Sigmoid colon (tissue), 6 donors: ENCODE measurements at regions not wholly inside any gene's neighbourhood (a gene's known extent, or its start where the extent isn't known, plus 50 kb on each side); places are given as distances from the start of the nearest gene placed in this dataset.

Experiments used
- DNase-seq: peaks from one replicate; pipeline ENCODE4 v3.0.0-alpha.2; 2019
- H3K27ac ChIP-seq, 4 donors: fragments of 200-600 bp; sonication (generic); one replicate each; pipeline ENCODE4 v1.5.1; 2016 to 2019; ENCODE audit warnings: mild to moderate bottlenecking in 1 of 4
- H3K27me3 ChIP-seq, 3 donors: fragments of 200-600 bp; sonication (generic); one replicate each; pipeline ENCODE4 v1.5.1; 2019; ENCODE audit warnings: mild to moderate bottlenecking in 1 of 3
- H3K36me3 ChIP-seq, 4 donors: fragments of 200-600 bp; sonication (generic); one replicate each; pipeline ENCODE4 v1.5.1; 2016 to 2019
- H3K4me1 ChIP-seq, 4 donors: fragments of 200-600 bp; sonication (generic); one replicate each; pipeline ENCODE4 v1.5.1; 2017 to 2019
- H3K4me3 ChIP-seq, 4 donors: fragments of 200-600 bp; sonication (generic); one replicate each; pipeline ENCODE4 v1.5.1; 2017 to 2019; ENCODE audit warnings: mild to moderate bottlenecking in 2 of 4, moderate library complexity in 1 of 4
- H3K9me3 ChIP-seq, 4 donors: fragments of 200-600 bp in 3 of 4; sonication (generic) in 3 of 4; one replicate each; pipeline versions ENCODE4 v1.5.1 to v1.6.1; 2013 to 2019
- EP300 ChIP-seq, 4 donors: sonication (generic); formaldehyde crosslinking; IDR thresholded peaks; one replicate each; pipeline ENCODE4 v1.6.1; 2017; ENCODE audit warnings: antibody characterized with exemption in 4 of 4
- POLR2A ChIP-seq, 2 donors: fragments of 450-650 bp; IDR thresholded peaks; one replicate each; pipeline ENCODE4 v1.6.1; 2016; ENCODE audit warnings: antibody characterized with exemption in 2 of 2, mild to moderate bottlenecking in 2 of 2, moderate library complexity in 2 of 2
- POLR2AphosphoS5 ChIP-seq, 4 donors: sonication (generic); formaldehyde crosslinking; IDR thresholded peaks; one replicate each; pipeline ENCODE4 v1.6.1; 2017; ENCODE audit warnings: antibody characterized with exemption in 4 of 4
- WGBS, 2 donors: extraction: QIAGEN DNeasy Blood & Tissue Kit; methylation state at CpG; one replicate each; pipeline ENCODE4 v1.1.7; 2013; 5-methylcytosine and 5-hydroxymethylcytosine counted together
- intact Hi-C: fragments of 100-400 bp; cut with DNase I; formaldehyde crosslinking; loops from one replicate; pipeline ENCODE4 v1.15.1; 2023
- TF ChIP-seq, protein P1 (sequence below), 4 experiments: fragments of 450-650 bp in 3 of 4; fragments of 200-600 bp in 1 of 4; IDR thresholded peaks; one replicate each; pipeline ENCODE4 v1.5.1; 2016 to 2019; ENCODE audit warnings: antibody characterized with exemption in 4 of 4, mild to moderate bottlenecking in 3 of 4, moderate library complexity in 2 of 4
- donor health status: healthy with polysubstance abuse.
- donor health status: healthy.

- peaks cover 0 to 19% (median 13%) of the 10 kb centered on the region in 3 donors for H3K27me3 ChIP-seq
- no peak overlapping the region for H3K4me3 ChIP-seq
- no peak overlapping the region for H3K27ac ChIP-seq
- no peaks in the 10 kb centered on the region for H3K36me3 ChIP-seq
- no peak for DNase-seq
- intact Hi-C loops = no loop called here
- TF ChIP-seq, protein P1, sequence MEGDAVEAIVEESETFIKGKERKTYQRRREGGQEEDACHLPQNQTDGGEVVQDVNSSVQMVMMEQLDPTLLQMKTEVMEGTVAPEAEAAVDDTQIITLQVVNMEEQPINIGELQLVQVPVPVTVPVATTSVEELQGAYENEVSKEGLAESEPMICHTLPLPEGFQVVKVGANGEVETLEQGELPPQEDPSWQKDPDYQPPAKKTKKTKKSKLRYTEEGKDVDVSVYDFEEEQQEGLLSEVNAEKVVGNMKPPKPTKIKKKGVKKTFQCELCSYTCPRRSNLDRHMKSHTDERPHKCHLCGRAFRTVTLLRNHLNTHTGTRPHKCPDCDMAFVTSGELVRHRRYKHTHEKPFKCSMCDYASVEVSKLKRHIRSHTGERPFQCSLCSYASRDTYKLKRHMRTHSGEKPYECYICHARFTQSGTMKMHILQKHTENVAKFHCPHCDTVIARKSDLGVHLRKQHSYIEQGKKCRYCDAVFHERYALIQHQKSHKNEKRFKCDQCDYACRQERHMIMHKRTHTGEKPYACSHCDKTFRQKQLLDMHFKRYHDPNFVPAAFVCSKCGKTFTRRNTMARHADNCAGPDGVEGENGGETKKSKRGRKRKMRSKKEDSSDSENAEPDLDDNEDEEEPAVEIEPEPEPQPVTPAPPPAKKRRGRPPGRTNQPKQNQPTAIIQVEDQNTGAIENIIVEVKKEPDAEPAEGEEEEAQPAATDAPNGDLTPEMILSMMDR (IDR thresholded peaks at IDR 0.05) = no peak
- TF ChIP-seq EP300 (IDR thresholded peaks at IDR 0.05) = no peak
- TF ChIP-seq POLR2AphosphoS5 (IDR thresholded peaks at IDR 0.05) = no peak
- no peak for TF ChIP-seq POLR2A (IDR thresholded peaks at IDR 0.05)
- no peaks in the 10 kb centered on the region for H3K4me1 ChIP-seq
- H3K9me3 ChIP-seq = no peaks in the 10 kb centered on the region
- WGBS, 2 donors = 23 to 42% methylated on average over 2 of the region's 2 CpGs
These were observed 192.8 kb downstream of the TBX5 start for GRCh38 chr12:114213055-114213581.

DNA sequence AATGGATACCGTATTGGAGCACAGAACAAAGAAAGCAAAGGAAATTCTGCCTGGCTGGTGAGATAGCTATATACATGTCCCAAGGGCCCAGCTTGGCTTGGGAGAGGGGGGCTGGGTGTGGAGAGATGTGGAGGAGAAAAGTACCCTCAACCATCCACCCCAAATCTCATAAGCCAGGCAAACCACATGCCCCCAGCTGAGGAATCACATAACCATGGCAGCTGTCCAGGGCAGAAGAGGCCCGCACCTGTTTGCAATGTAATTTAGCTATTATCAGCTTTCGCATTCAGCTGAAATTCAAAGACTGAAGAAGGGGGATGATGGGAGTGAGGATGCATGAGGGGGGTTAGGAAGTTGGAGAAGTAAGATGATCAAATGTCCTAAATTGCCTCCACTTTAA is 196.1 kb downstream of the TBX5 start:
- intact Hi-C loops = no loop called here
- Histone ChIP-seq H3K27me3 (peaks cover 0 to 11% (median 9%) of the 10 kb centered on the region in 3 donors), H3K9me3 (no peaks in the 10 kb centered on the region), H3K4me1 (no peaks in the 10 kb centered on the region), H3K27ac (no peak overlapping the region), H3K4me3 (no peak overlapping the region), H3K36me3 (no peaks in the 10 kb centered on the region)
- no peak for DNase-seq
- TF ChIP-seq, protein P1 (IDR thresholded peaks at IDR 0.05) = no peak
- TF ChIP-seq POLR2AphosphoS5 (IDR thresholded peaks at IDR 0.05) = no peak
- no peak for TF ChIP-seq EP300 (IDR thresholded peaks at IDR 0.05)
- no peak for TF ChIP-seq POLR2A (IDR thresholded peaks at IDR 0.05)
- 55 to 82% methylated on average over 3 of the region's 3 CpGs for WGBS, 2 donors

- intact Hi-C loops = no loop called here
- Histone ChIP-seq H3K9me3 (no peaks in the 10 kb centered on the region), H3K4me3 (no peak overlapping the region), H3K27me3 (peaks cover 0 to 4% (median 0%) of the 10 kb centered on the region in 3 donors), H3K27ac (no peak overlapping the region), H3K4me1 (no peaks in the 10 kb centered on the region), H3K36me3 (no peaks in the 10 kb centered on the region)
- TF ChIP-seq, protein P1 (IDR thresholded peaks at IDR 0.05) = no peak
- TF ChIP-seq POLR2AphosphoS5 (IDR thresholded peaks at IDR 0.05) (no peak), EP300 (IDR thresholded peaks at IDR 0.05) (no peak), POLR2A (IDR thresholded peaks at IDR 0.05) (no peak)
- no peak for DNase-seq
These were observed 199.4 kb downstream of the TBX5 start for GRCh38 chr12:114206525-114206924.

DNA sequence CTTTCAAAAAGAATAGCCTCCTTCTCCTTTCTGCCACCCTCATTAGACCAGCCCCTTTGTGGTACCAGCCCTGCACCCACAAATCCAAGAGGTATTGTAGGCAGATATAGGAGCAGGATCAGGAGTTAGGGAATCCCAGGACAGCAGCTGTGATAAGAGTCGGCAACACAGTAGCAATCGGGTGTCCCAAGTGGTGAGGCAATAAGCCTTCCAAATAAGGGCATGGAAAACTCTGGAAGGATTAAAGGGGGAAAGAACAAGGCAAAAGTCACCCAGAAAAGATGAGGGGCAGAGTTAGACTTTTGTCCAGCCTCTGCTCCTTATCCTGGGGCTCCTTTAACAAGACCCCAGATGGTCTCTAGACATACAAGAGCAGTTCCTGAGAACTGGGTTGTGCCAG is 204.2 kb downstream of the TBX5 start:
- Histone ChIP-seq H3K4me3 (no peak overlapping the region), H3K27ac (no peak overlapping the region), H3K36me3 (no peaks in the 10 kb centered on the region), H3K4me1 (no peaks in the 10 kb centered on the region), H3K9me3 (peaks cover 0 to 4% (median 2%) of the 10 kb centered on the region in 4 donors), H3K27me3 (no peaks in the 10 kb centered on the region)
- 61 to 70% methylated on average over 2 of the region's 2 CpGs for WGBS, 2 donors
- TF ChIP-seq EP300 (IDR thresholded peaks at IDR 0.05) = no peak
- TF ChIP-seq, protein P1 (IDR thresholded peaks at IDR 0.05) = no peak
- no peak for TF ChIP-seq POLR2A (IDR thresholded peaks at IDR 0.05)
- no peak for TF ChIP-seq POLR2AphosphoS5 (IDR thresholded peaks at IDR 0.05)
- intact Hi-C loops = no loop called here
- DNase-seq = no peak

- Histone ChIP-seq H3K4me3 (no peak overlapping the region), H3K9me3 (peaks cover 0 to 4% (median 2%) of the 10 kb centered on the region in 4 donors), H3K27me3 (peaks cover 0 to 22% (median 0%) of the 10 kb centered on the region in 3 donors), H3K27ac (no peak overlapping the region), H3K4me1 (no peaks in the 10 kb centered on the region), H3K36me3 (no peaks in the 10 kb centered on the region)
- intact Hi-C loops = no loop called here
- TF ChIP-seq POLR2A (IDR thresholded peaks at IDR 0.05) = no peak
- no peak for TF ChIP-seq POLR2AphosphoS5 (IDR thresholded peaks at IDR 0.05)
- TF ChIP-seq, protein P1 (IDR thresholded peaks at IDR 0.05) = no peak
- no peak for TF ChIP-seq EP300 (IDR thresholded peaks at IDR 0.05)
- DNase-seq = no peak
- whole genome bisulfite sequencing, 2 donors = 38 to 54% methylated on average over 3 of the region's 3 CpGs
These were observed 211.0 kb downstream of the TBX5 start for GRCh38 chr12:114194956-114195355.
